ENCODE measurements at regions not wholly inside any gene's neighbourhood (a gene's known extent, or its start where the extent isn't known, plus 50 kb on each side); places are given as distances from the start of the nearest gene placed in this dataset.
"Not testable (repeated sequence)": the region's sequence is repeated elsewhere in the genome, so short reads cannot be mapped to it uniquely, and the experiment has no call there.

- WGBS, 2 donors, result 70 to 72% methylated on average over 7 of the region's 7 CpGs
- no peaks in the 10 kb centered on the region for H3K36me3 ChIP-seq
Measured at GRCh38 chr19:28549680-28550277, 663.2 kb downstream of the UQCRFS1 start.

GRCh38 chr19:28546148-28546685 is 666.7 kb downstream of the UQCRFS1 start:
- H3K36me3 ChIP-seq, result no peaks in the 10 kb centered on the region
- no peaks in the 10 kb centered on the region for H3K27me3 ChIP-seq
- DNase-seq, result no peak
- TF ChIP-seq POLR2A (IDR thresholded peaks at IDR 0.05) (no peak), EP300 (IDR thresholded peaks at IDR 0.05) (no peak), CTCF (IDR thresholded peaks at IDR 0.05) (no peak), POLR2AphosphoS5 (IDR thresholded peaks at IDR 0.05) (no peak)
- no peaks in the 10 kb centered on the region for H3K9me3 ChIP-seq
- no peaks in the 10 kb centered on the region for H3K4me1 ChIP-seq
- 86 to 91% methylated on average over 10 of the region's 10 CpGs for WGBS, 2 donors
- H3K4me3 ChIP-seq, result no peak overlapping the region
- intact Hi-C loops (cut with DNase I), result no loop called here
- H3K27ac ChIP-seq, result no peak overlapping the region

More at GRCh38 chr19:28549680-28550277, 663.2 kb downstream of the UQCRFS1 start:
- H3K4me3 ChIP-seq, result no peak overlapping the region
- H3K27ac ChIP-seq, result no peak overlapping the region
- no peaks in the 10 kb centered on the region for H3K9me3 ChIP-seq
- DNase-seq, result no peak
- no peaks in the 10 kb centered on the region for H3K27me3 ChIP-seq
- no peak for TF ChIP-seq EP300 (IDR thresholded peaks at IDR 0.05)
- intact Hi-C loops (cut with DNase I), result no loop called here
- no peaks in the 10 kb centered on the region for H3K4me1 ChIP-seq

GRCh38 chr19:28545397-28545796 is 667.6 kb downstream of the UQCRFS1 start:
- intact Hi-C loops (cut with DNase I); H3K9me3 ChIP-seq; H3K4me3 ChIP-seq; H3K36me3 ChIP-seq; H3K27ac ChIP-seq; DNase-seq; H3K4me1 ChIP-seq; H3K27me3 ChIP-seq: not testable (repeated sequence)
- 83 to 91% methylated on average over 7 of the region's 7 CpGs for WGBS, 2 donors

GRCh38 chr19:28544451-28545261 is 668.3 kb downstream of the UQCRFS1 start:
- H3K36me3 ChIP-seq, result no peaks in the 10 kb centered on the region
- intact Hi-C loops (cut with DNase I), result no loop called here
- no peaks in the 10 kb centered on the region for H3K9me3 ChIP-seq
- no peak overlapping the region for H3K4me3 ChIP-seq
- WGBS, 2 donors, result 89 to 97% methylated on average over 2 of the region's 2 CpGs
- no peak for TF ChIP-seq EP300 (IDR thresholded peaks at IDR 0.05)
- no peak for TF ChIP-seq POLR2A (IDR thresholded peaks at IDR 0.05)
- no peak for TF ChIP-seq CTCF (IDR thresholded peaks at IDR 0.05)
- no peak for TF ChIP-seq POLR2AphosphoS5 (IDR thresholded peaks at IDR 0.05)
- DNase-seq, result no peak
- H3K27ac ChIP-seq, result no peak overlapping the region
- H3K27me3 ChIP-seq, result no peaks in the 10 kb centered on the region
- H3K4me1 ChIP-seq, result no peaks in the 10 kb centered on the region

GRCh38 chr19:28543244-28543776 is 669.6 kb downstream of the UQCRFS1 start:
- H3K27ac ChIP-seq, result no peak overlapping the region
- H3K36me3 ChIP-seq, result no peaks in the 10 kb centered on the region
- no peak overlapping the region for H3K4me3 ChIP-seq
- WGBS, 2 donors, result 66 to 75% methylated on average over 5 of the region's 5 CpGs
- H3K9me3 ChIP-seq, result no peaks in the 10 kb centered on the region
- intact Hi-C loops (cut with DNase I), result no loop called here
- no peaks in the 10 kb centered on the region for H3K27me3 ChIP-seq
- H3K4me1 ChIP-seq, result no peaks in the 10 kb centered on the region
- TF ChIP-seq CTCF (IDR thresholded peaks at IDR 0.05), result no peak
- DNase-seq, result no peak

All from sigmoid colon (tissue), 6 donors.